T-cell (primary cell): ENCODE measurements at regions not wholly inside any gene's neighbourhood (a gene's known extent, or its start where the extent isn't known, plus 50 kb on each side); places are given as distances from the start of the nearest gene placed in this dataset.
"Not testable (repeated sequence)": the region's sequence is repeated elsewhere in the genome, so short reads cannot be mapped to it uniquely, and the experiment has no call there.

Experiments used
- ATAC-seq, 4 experiments: fragments of 200-7000 bp in 3 of 4; fragments of 150-1000 bp in 1 of 4; cut with Tn5 transposase; replicated peaks in 1 of 4; 1 replicate in 3 of 4; 2 replicates in 1 of 4; pipeline ENCODE4 v1.10.0; 2021; ENCODE audit warnings: moderate library complexity in 3 of 4, mild to moderate bottlenecking in 2 of 4, moderate number of reproducible peaks in 1 of 4
- CTCF ChIA-PET, 2 donors: fragments of 300-600 bp; sonication (Branson Sonifier 250); formaldehyde crosslinking; loops; one replicate each; lab custom pipeline; 2022; ENCODE audit warnings: antibody characterized with exemption in 2 of 2; lab: Charles Lee
- POLR2A ChIA-PET, 2 donors: fragments of 300-600 bp; sonication (Branson Sonifier 250); formaldehyde crosslinking; loops; one replicate each; lab custom pipeline; 2022; ENCODE audit warnings: antibody characterized with exemption in 2 of 2; lab: Charles Lee
- DNase-seq, 35 experiments: peaks; one replicate each; pipeline versions ENCODE4 v3.0.0 to v3.0.0-alpha.2; 2013 to 2023
- H3K27ac ChIP-seq: one replicate; pipeline ENCODE4 v1.5.1; 2013; ENCODE audit warnings: low read length
- H3K27me3 ChIP-seq, 2 experiments: replicated peaks in 1 of 2; 1 replicate in 1 of 2; 2 replicates in 1 of 2; pipeline versions ENCODE4 v1.6.1 to v1.7.0; 2013; ENCODE audit warnings: low read length in 1 of 2, mixed read lengths in 1 of 2; ENCODE audit not compliant: control insufficient read depth in 2 of 2, insufficient read depth in 2 of 2; ENCODE audit errors: extremely low read depth in 1 of 2
- H3K36me3 ChIP-seq, 2 donors: 1 replicate in 1 of 2; 2 replicates in 1 of 2; pipeline versions ENCODE4 v1.6.1 to v1.7.0; 2013; ENCODE audit warnings: low read length in 1 of 2; ENCODE audit not compliant: control insufficient read depth in 2 of 2, insufficient read depth in 1 of 2; ENCODE audit errors: extremely low read depth in 1 of 2
- H3K4me1 ChIP-seq, 2 experiments: 1 replicate in 1 of 2; 2 replicates in 1 of 2; pipeline versions ENCODE4 v1.6.1 to v1.7.0; 2013; ENCODE audit warnings: low read length in 2 of 2, mixed read lengths in 1 of 2; ENCODE audit not compliant: insufficient read depth in 2 of 2, control insufficient read depth in 1 of 2; ENCODE audit errors: extremely low read depth in 1 of 2
- H3K4me3 ChIP-seq, 2 donors: 1 replicate in 1 of 2; 2 replicates in 1 of 2; pipeline versions ENCODE4 v1.5.1 to v1.7.0; 2013; ENCODE audit warnings: mild to moderate bottlenecking in 2 of 2, low read length in 1 of 2, moderate library complexity in 1 of 2; ENCODE audit not compliant: control insufficient read depth in 1 of 2; ENCODE audit errors: extremely low read depth in 1 of 2
- H3K9me3 ChIP-seq: 2 replicates; pipeline ENCODE4 v1.7.0; 2013
- H3K27ac Mint-ChIP-seq, 2 donors: one replicate each; pipeline ENCODE4 v1.8.0; 2020 to 2021; ENCODE audit warnings: mild to moderate bottlenecking in 2 of 2, mixed read lengths in 2 of 2
- H3K27me3 Mint-ChIP-seq, 2 donors: one replicate each; pipeline ENCODE4 v1.8.0; 2021 to 2022; ENCODE audit warnings: mixed read lengths in 2 of 2
- H3K36me3 Mint-ChIP-seq: one replicate; pipeline ENCODE4 v1.8.0; 2021; ENCODE audit warnings: mixed read lengths
- H3K4me1 Mint-ChIP-seq, 3 donors: one replicate each; pipeline ENCODE4 v1.8.0; 2020 to 2022; ENCODE audit warnings: mixed read lengths in 3 of 3, mild to moderate bottlenecking in 1 of 3
- H3K4me3 Mint-ChIP-seq, 3 donors: one replicate each; pipeline ENCODE4 v1.8.0; 2020 to 2022; ENCODE audit warnings: mild to moderate bottlenecking in 3 of 3, mixed read lengths in 3 of 3, moderate library complexity in 3 of 3
- H3K9me3 Mint-ChIP-seq, 3 donors: one replicate each; pipeline ENCODE4 v1.8.0; 2020 to 2022; ENCODE audit warnings: mixed read lengths in 3 of 3
- WGBS: methylation state at CpG from one replicate; pipeline ENCODE4 v1.1.5; 2013; ENCODE audit warnings: missing lambda C conversion rate; ENCODE audit not compliant: insufficient coverage; 5-methylcytosine and 5-hydroxymethylcytosine counted together

- H3K36me3 ChIP-seq = no peaks in the 10 kb centered on the region
- H3K4me3 Mint-ChIP-seq = no peak overlapping the region
Measured at GRCh38 chr6:74713941-74714340, 491.9 kb downstream of the COL12A1 start.

GRCh38 chr6:74705451-74705850 lies 500.4 kb downstream of the COL12A1 start:
- DNase-seq = no peak
- H3K36me3 Mint-ChIP-seq = no peaks in the 10 kb centered on the region
- ATAC-seq = no peak
- Histone ChIP-seq H3K27me3 (no peaks in the 10 kb centered on the region), H3K27ac (no peak overlapping the region), H3K36me3 (no peaks in the 10 kb centered on the region), H3K4me1 (no peaks in the 10 kb centered on the region), H3K4me3 (no peak overlapping the region), H3K9me3 (no peaks in the 10 kb centered on the region)
- no peak overlapping the region for H3K4me3 Mint-ChIP-seq
- peaks cover 4 to 8% (median 4%) of the 10 kb centered on the region in 3 donors for H3K9me3 Mint-ChIP-seq
- H3K27ac Mint-ChIP-seq = no peak overlapping the region
- no peaks in the 10 kb centered on the region for H3K27me3 Mint-ChIP-seq
- no peaks in the 10 kb centered on the region for H3K4me1 Mint-ChIP-seq
- CTCF ChIA-PET = no interaction called here
- WGBS = no CpG with 5 or more reads among the region's 1 CpG
- POLR2A ChIA-PET = no interaction called here

More at GRCh38 chr6:74713941-74714340, 491.9 kb downstream of the COL12A1 start:
- Histone ChIP-seq H3K4me3 (no peak overlapping the region), H3K9me3 (no peaks in the 10 kb centered on the region), H3K4me1 (no peaks in the 10 kb centered on the region), H3K27ac (no peak overlapping the region), H3K27me3 (no peaks in the 10 kb centered on the region)
- no peaks in the 10 kb centered on the region for H3K36me3 Mint-ChIP-seq
- H3K9me3 Mint-ChIP-seq = peaks cover 4 to 10% (median 5%) of the 10 kb centered on the region in 3 donors
- DNase-seq (no peak), ATAC-seq (no peak)
- no peak overlapping the region for H3K27ac Mint-ChIP-seq
- no peaks in the 10 kb centered on the region for H3K4me1 Mint-ChIP-seq
- no peaks in the 10 kb centered on the region for H3K27me3 Mint-ChIP-seq
- POLR2A ChIA-PET = no interaction called here
- CTCF ChIA-PET = interaction anchor here in 1 of 2 donors (0.6 kb wide), 1 partner anchor 1325 kb away, joined by 4 read pairs; no protein-coding TSS in a partner anchor

GRCh38 chr6:74704540-74704939 lies 501.3 kb downstream of the COL12A1 start:
- not testable (repeated sequence) for H3K9me3 Mint-ChIP-seq, H3K4me3 Mint-ChIP-seq

GRCh38 chr6:74690365-74690764 lies 515.5 kb downstream of the COL12A1 start:
- WGBS = no CpG with 5 or more reads among the region's 2 CpGs
- H3K9me3 Mint-ChIP-seq = peaks cover 0 to 5% (median 0%) of the 10 kb centered on the region in 3 donors
- H3K4me3 Mint-ChIP-seq = no peak overlapping the region
- Histone ChIP-seq H3K4me3 (no peak overlapping the region), H3K27ac (no peak overlapping the region), H3K9me3 (no peaks in the 10 kb centered on the region), H3K27me3 (no peaks in the 10 kb centered on the region), H3K36me3 (no peaks in the 10 kb centered on the region), H3K4me1 (no peaks in the 10 kb centered on the region)
- CTCF ChIA-PET = no interaction called here
- POLR2A ChIA-PET = no interaction called here
- DNase-seq (no peak), ATAC-seq (no peak)
- H3K4me1 Mint-ChIP-seq = no peaks in the 10 kb centered on the region
- no peaks in the 10 kb centered on the region for H3K27me3 Mint-ChIP-seq
- H3K27ac Mint-ChIP-seq = no peak overlapping the region
- no peaks in the 10 kb centered on the region for H3K36me3 Mint-ChIP-seq

More at GRCh38 chr6:74704540-74704939, 501.3 kb downstream of the COL12A1 start:
- H3K27ac ChIP-seq, CTCF ChIA-PET, H3K36me3 Mint-ChIP-seq, H3K27me3 Mint-ChIP-seq, ATAC-seq, H3K4me3 ChIP-seq, H3K27ac Mint-ChIP-seq, H3K4me1 ChIP-seq, H3K27me3 ChIP-seq, POLR2A ChIA-PET, H3K4me1 Mint-ChIP-seq, DNase-seq, H3K36me3 ChIP-seq, H3K9me3 ChIP-seq: not testable (repeated sequence)
- 80% methylated on average over 2 of the region's 7 CpGs for WGBS

- no peak overlapping the region for H3K27ac ChIP-seq
- H3K9me3 ChIP-seq = no peaks in the 10 kb centered on the region
- H3K36me3 Mint-ChIP-seq = no peaks in the 10 kb centered on the region
- H3K27me3 Mint-ChIP-seq = no peaks in the 10 kb centered on the region
- WGBS = 65% methylated on average over 2 of the region's 2 CpGs
- no peak overlapping the region for H3K27ac Mint-ChIP-seq
- no peaks in the 10 kb centered on the region for H3K36me3 ChIP-seq
- no peak for DNase-seq
- CTCF ChIA-PET = no interaction called here
- POLR2A ChIA-PET = no interaction called here
- H3K4me1 Mint-ChIP-seq = no peaks in the 10 kb centered on the region
- ATAC-seq = no peak
- H3K4me3 ChIP-seq = no peak overlapping the region
- no peak overlapping the region for H3K4me3 Mint-ChIP-seq
- H3K4me1 ChIP-seq = no peaks in the 10 kb centered on the region
- H3K27me3 ChIP-seq = no peaks in the 10 kb centered on the region
- H3K9me3 Mint-ChIP-seq = peaks cover under 1 to 5% (median 1%) of the 10 kb centered on the region in 3 donors
Measured at GRCh38 chr6:74689601-74690000, 516.3 kb downstream of the COL12A1 start.

DNA sequence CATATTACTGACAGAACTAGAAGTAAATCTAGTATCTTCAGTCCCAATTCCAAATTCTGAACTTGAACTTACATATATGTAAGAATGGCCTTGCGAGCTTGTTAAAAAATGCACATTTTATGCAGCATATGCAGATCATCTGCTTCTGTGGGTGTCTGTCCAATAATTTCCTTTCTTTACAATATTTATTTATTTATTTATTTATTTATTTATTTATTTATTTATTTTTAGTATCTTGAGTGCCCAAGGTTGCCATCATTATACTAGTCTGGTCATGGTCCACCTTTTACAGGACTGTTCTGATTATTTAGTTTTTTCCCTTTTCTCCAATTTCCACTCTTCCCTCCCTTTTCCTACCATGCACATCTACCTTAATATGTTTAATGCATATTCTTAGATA lies 528.4 kb downstream of the COL12A1 start:
- ChIA-PET CTCF (no interaction called here), POLR2A (no interaction called here)
- WGBS = no CpG with 5 or more reads among the region's 1 CpG

GRCh38 chr6:74676906-74677305 lies 528.9 kb downstream of the COL12A1 start:
- Histone ChIP-seq H3K27ac (no peak overlapping the region), H3K9me3 (no peaks in the 10 kb centered on the region), H3K4me1 (no peaks in the 10 kb centered on the region), H3K4me3 (no peak overlapping the region), H3K27me3 (no peaks in the 10 kb centered on the region), H3K36me3 (no peaks in the 10 kb centered on the region)
- H3K4me1 Mint-ChIP-seq = no peaks in the 10 kb centered on the region
- no peak overlapping the region for H3K4me3 Mint-ChIP-seq
- ChIA-PET POLR2A (no interaction called here), CTCF (no interaction called here)
- H3K36me3 Mint-ChIP-seq = no peaks in the 10 kb centered on the region
- no peaks in the 10 kb centered on the region for H3K27me3 Mint-ChIP-seq
- DNase-seq (no peak), ATAC-seq (no peak)
- H3K9me3 Mint-ChIP-seq = peaks cover 0 to 7% (median 0%) of the 10 kb centered on the region in 3 donors
- H3K27ac Mint-ChIP-seq = no peak overlapping the region
- no CpG with 5 or more reads among the region's 1 CpG for WGBS

More for the DNA sequence above, 528.4 kb downstream of the COL12A1 start:
- H3K9me3 Mint-ChIP-seq = peaks cover 0 to 7% (median 0%) of the 10 kb centered on the region in 3 donors
- Histone ChIP-seq H3K4me1 (no peaks in the 10 kb centered on the region), H3K4me3 (no peak overlapping the region), H3K27ac (no peak overlapping the region), H3K9me3 (no peaks in the 10 kb centered on the region), H3K36me3 (no peaks in the 10 kb centered on the region), H3K27me3 (no peaks in the 10 kb centered on the region)
- no peaks in the 10 kb centered on the region for H3K27me3 Mint-ChIP-seq
- ATAC-seq (no peak), DNase-seq (no peak)
- no peaks in the 10 kb centered on the region for H3K36me3 Mint-ChIP-seq
- no peaks in the 10 kb centered on the region for H3K4me1 Mint-ChIP-seq
- no peak overlapping the region for H3K4me3 Mint-ChIP-seq
- H3K27ac Mint-ChIP-seq = no peak overlapping the region
